ENCODE measurements at regions not wholly inside any gene's neighbourhood (a gene's known extent, or its start where the extent isn't known, plus 50 kb on each side); places are given as distances from the start of the nearest gene placed in this dataset.

- no peak overlapping the region for H3K27ac ChIP-seq (ENCODE audit: low read length)
- H3K36me3 ChIP-seq (ENCODE audit: control insufficient read depth in 2 of 2, insufficient read depth in 2 of 2, low read length in 2 of 2) = no peaks in the 10 kb centered on the region
- H3K9me3 ChIP-seq (ENCODE audit: control insufficient read depth in 2 of 2, low read length in 2 of 2) = peaks cover 0 to 3% of the 10 kb centered on the region in 2 donors
- no peak overlapping the region for H3K4me3 ChIP-seq (ENCODE audit: low read length in 2 of 2)
- H3K4me1 ChIP-seq (ENCODE audit: control insufficient read depth, insufficient read depth, low read length) = no peaks in the 10 kb centered on the region
- no peaks in the 10 kb centered on the region for H3K27me3 ChIP-seq (ENCODE audit: control insufficient read depth in 1 of 2, insufficient read depth in 2 of 2, low read length in 2 of 2)
- H3K9ac ChIP-seq (ENCODE audit: low read length in 2 of 2) = no peak overlapping the region
Observed at GRCh38 chr20:22740829-22741228, 156.5 kb upstream of the FOXA2 start.

- Histone ChIP-seq H3K9ac (ENCODE audit: low read length in 2 of 2) (no peak overlapping the region), H3K27ac (ENCODE audit: low read length) (no peak overlapping the region), H3K4me3 (ENCODE audit: low read length in 2 of 2) (no peak overlapping the region), H3K4me1 (ENCODE audit: control insufficient read depth, insufficient read depth, low read length) (no peaks in the 10 kb centered on the region), H3K9me3 (ENCODE audit: control insufficient read depth in 2 of 2, low read length in 2 of 2) (peaks cover 4 to 5% of the 10 kb centered on the region in 2 donors), H3K36me3 (ENCODE audit: control insufficient read depth in 2 of 2, insufficient read depth in 2 of 2, low read length in 2 of 2) (no peaks in the 10 kb centered on the region), H3K27me3 (ENCODE audit: control insufficient read depth in 1 of 2, insufficient read depth in 2 of 2, low read length in 2 of 2) (peaks cover 0 to 2% of the 10 kb centered on the region in 2 donors)
Observed at GRCh38 chr20:22744341-22745193, 160.2 kb upstream of the FOXA2 start.

GRCh38 chr20:22745194-22745500 is 160.8 kb upstream of the FOXA2 start:
- no peaks in the 10 kb centered on the region for H3K4me1 ChIP-seq (ENCODE audit: control insufficient read depth, insufficient read depth, low read length)
- no peak overlapping the region for H3K9ac ChIP-seq (ENCODE audit: low read length in 2 of 2)
- H3K27ac ChIP-seq (ENCODE audit: low read length) = no peak overlapping the region
- H3K9me3 ChIP-seq (ENCODE audit: control insufficient read depth in 2 of 2, low read length in 2 of 2) = peaks cover 4 to 5% of the 10 kb centered on the region in 2 donors
- H3K27me3 ChIP-seq (ENCODE audit: control insufficient read depth in 1 of 2, insufficient read depth in 2 of 2, low read length in 2 of 2) = peaks cover 0 to 2% of the 10 kb centered on the region in 2 donors
- no peak overlapping the region for H3K4me3 ChIP-seq (ENCODE audit: low read length in 2 of 2)
- H3K36me3 ChIP-seq (ENCODE audit: control insufficient read depth in 2 of 2, insufficient read depth in 2 of 2, low read length in 2 of 2) = no peaks in the 10 kb centered on the region

GRCh38 chr20:22746957-22747356 is 162.6 kb upstream of the FOXA2 start:
- peaks cover 2 to 4% of the 10 kb centered on the region in 2 donors for H3K9me3 ChIP-seq (ENCODE audit: control insufficient read depth in 2 of 2, low read length in 2 of 2)
- H3K4me3 ChIP-seq (ENCODE audit: low read length in 2 of 2) = no peak overlapping the region
- no peaks in the 10 kb centered on the region for H3K4me1 ChIP-seq (ENCODE audit: control insufficient read depth, insufficient read depth, low read length)
- H3K27ac ChIP-seq (ENCODE audit: low read length) = no peak overlapping the region
- no peak overlapping the region for H3K9ac ChIP-seq (ENCODE audit: low read length in 2 of 2)
- no peaks in the 10 kb centered on the region for H3K36me3 ChIP-seq (ENCODE audit: control insufficient read depth in 2 of 2, insufficient read depth in 2 of 2, low read length in 2 of 2)
- H3K27me3 ChIP-seq (ENCODE audit: control insufficient read depth in 1 of 2, insufficient read depth in 2 of 2, low read length in 2 of 2) = peaks cover 0 to 2% of the 10 kb centered on the region in 2 donors

- H3K27ac ChIP-seq (ENCODE audit: low read length) = no peak overlapping the region
- H3K36me3 ChIP-seq (ENCODE audit: control insufficient read depth in 2 of 2, insufficient read depth in 2 of 2, low read length in 2 of 2) = no peaks in the 10 kb centered on the region
- no peaks in the 10 kb centered on the region for H3K9me3 ChIP-seq (ENCODE audit: control insufficient read depth in 2 of 2, low read length in 2 of 2)
- H3K4me1 ChIP-seq (ENCODE audit: control insufficient read depth, insufficient read depth, low read length) = no peaks in the 10 kb centered on the region
- H3K27me3 ChIP-seq (ENCODE audit: control insufficient read depth in 1 of 2, insufficient read depth in 2 of 2, low read length in 2 of 2) = peaks cover 0 to 3% of the 10 kb centered on the region in 2 donors
- no peak overlapping the region for H3K9ac ChIP-seq (ENCODE audit: low read length in 2 of 2)
- H3K4me3 ChIP-seq (ENCODE audit: low read length in 2 of 2) = no peak overlapping the region
Observed at GRCh38 chr20:22752324-22752723, 168.0 kb upstream of the FOXA2 start.

GRCh38 chr20:22757424-22758183 is 173.2 kb upstream of the FOXA2 start:
- no peak overlapping the region for H3K27ac ChIP-seq (ENCODE audit: low read length)
- peaks cover 0 to 2% of the 10 kb centered on the region in 2 donors for H3K27me3 ChIP-seq (ENCODE audit: control insufficient read depth in 1 of 2, insufficient read depth in 2 of 2, low read length in 2 of 2)
- no peaks in the 10 kb centered on the region for H3K9me3 ChIP-seq (ENCODE audit: control insufficient read depth in 2 of 2, low read length in 2 of 2)
- H3K36me3 ChIP-seq (ENCODE audit: control insufficient read depth in 2 of 2, insufficient read depth in 2 of 2, low read length in 2 of 2) = no peaks in the 10 kb centered on the region
- H3K4me3 ChIP-seq (ENCODE audit: low read length in 2 of 2) = no peak overlapping the region
- no peaks in the 10 kb centered on the region for H3K4me1 ChIP-seq (ENCODE audit: control insufficient read depth, insufficient read depth, low read length)
- no peak overlapping the region for H3K9ac ChIP-seq (ENCODE audit: low read length in 2 of 2)

GRCh38 chr20:22758815-22759214 is 174.4 kb upstream of the FOXA2 start:
- no peaks in the 10 kb centered on the region for H3K27me3 ChIP-seq (ENCODE audit: control insufficient read depth in 1 of 2, insufficient read depth in 2 of 2, low read length in 2 of 2)
- no peak overlapping the region for H3K9ac ChIP-seq (ENCODE audit: low read length in 2 of 2)
- no peaks in the 10 kb centered on the region for H3K4me1 ChIP-seq (ENCODE audit: control insufficient read depth, insufficient read depth, low read length)
- H3K27ac ChIP-seq (ENCODE audit: low read length) = no peak overlapping the region
- no peak overlapping the region for H3K4me3 ChIP-seq (ENCODE audit: low read length in 2 of 2)
- no peaks in the 10 kb centered on the region for H3K9me3 ChIP-seq (ENCODE audit: control insufficient read depth in 2 of 2, low read length in 2 of 2)
- no peaks in the 10 kb centered on the region for H3K36me3 ChIP-seq (ENCODE audit: control insufficient read depth in 2 of 2, insufficient read depth in 2 of 2, low read length in 2 of 2)

- no peaks in the 10 kb centered on the region for H3K36me3 ChIP-seq (ENCODE audit: control insufficient read depth in 2 of 2, insufficient read depth in 2 of 2, low read length in 2 of 2)
- no peaks in the 10 kb centered on the region for H3K4me1 ChIP-seq (ENCODE audit: control insufficient read depth, insufficient read depth, low read length)
- no peaks in the 10 kb centered on the region for H3K27me3 ChIP-seq (ENCODE audit: control insufficient read depth in 1 of 2, insufficient read depth in 2 of 2, low read length in 2 of 2)
- no peaks in the 10 kb centered on the region for H3K9me3 ChIP-seq (ENCODE audit: control insufficient read depth in 2 of 2, low read length in 2 of 2)
- no peak overlapping the region for H3K9ac ChIP-seq (ENCODE audit: low read length in 2 of 2)
- no peak overlapping the region for H3K4me3 ChIP-seq (ENCODE audit: low read length in 2 of 2)
- no peak overlapping the region for H3K27ac ChIP-seq (ENCODE audit: low read length)
Observed at GRCh38 chr20:22762576-22763256, 178.3 kb upstream of the FOXA2 start.

GRCh38 chr20:22763257-22763906 is 179.0 kb upstream of the FOXA2 start:
- Histone ChIP-seq H3K27ac (ENCODE audit: low read length) (no peak overlapping the region), H3K4me3 (ENCODE audit: low read length in 2 of 2) (no peak overlapping the region), H3K9me3 (ENCODE audit: control insufficient read depth in 2 of 2, low read length in 2 of 2) (no peaks in the 10 kb centered on the region), H3K9ac (ENCODE audit: low read length in 2 of 2) (no peak overlapping the region), H3K4me1 (ENCODE audit: control insufficient read depth, insufficient read depth, low read length) (no peaks in the 10 kb centered on the region), H3K27me3 (ENCODE audit: control insufficient read depth in 1 of 2, insufficient read depth in 2 of 2, low read length in 2 of 2) (no peaks in the 10 kb centered on the region), H3K36me3 (ENCODE audit: control insufficient read depth in 2 of 2, insufficient read depth in 2 of 2, low read length in 2 of 2) (no peaks in the 10 kb centered on the region)

Measured in stomach smooth muscle (tissue), 2 donors.